Effector memory CD8-positive, alpha-beta T cell (primary cell): ENCODE measurements at regions not wholly inside any gene's neighbourhood (a gene's known extent, or its start where the extent isn't known, plus 50 kb on each side); places are given as distances from the start of the nearest gene placed in this dataset.

Experiments used
- ATAC-seq: fragments of 150-1000 bp; cut with Tn5 transposase; replicated peaks from 2 replicates; pipeline ENCODE4 v1.10.0; 2021; ENCODE audit warnings: mild to moderate bottlenecking, moderate library complexity
- DNase-seq, 3 experiments: peaks; one replicate each; pipeline ENCODE4 v3.0.0; 2021
- H3K27ac Mint-ChIP-seq, 2 donors: one replicate each; pipeline ENCODE4 v1.8.0; 2022; ENCODE audit warnings: mild to moderate bottlenecking in 2 of 2, mixed read lengths in 2 of 2, moderate library complexity in 2 of 2
- H3K27me3 Mint-ChIP-seq, 2 donors: one replicate each; pipeline ENCODE4 v1.8.0; 2022; ENCODE audit warnings: mixed read lengths in 2 of 2
- H3K36me3 Mint-ChIP-seq: one replicate; pipeline ENCODE4 v1.8.0; 2022; ENCODE audit warnings: mild to moderate bottlenecking, moderate library complexity, mixed read lengths; ENCODE audit not compliant: insufficient read depth
- H3K4me1 Mint-ChIP-seq, 2 donors: one replicate each; pipeline ENCODE4 v1.8.0; 2022; ENCODE audit warnings: low read depth in 2 of 2, mixed read lengths in 2 of 2
- H3K4me3 Mint-ChIP-seq, 2 donors: one replicate each; pipeline ENCODE4 v1.8.0; 2022; ENCODE audit warnings: mild to moderate bottlenecking in 2 of 2, mixed read lengths in 2 of 2, moderate library complexity in 2 of 2
- H3K9me3 Mint-ChIP-seq, 2 donors: one replicate each; pipeline ENCODE4 v1.8.0; 2022; ENCODE audit warnings: mixed read lengths in 2 of 2

GRCh38 chr12:87280356-87280755, 748.8 kb downstream of the C12orf50 start:
- H3K36me3 Mint-ChIP-seq = no peaks in the 10 kb centered on the region
- H3K27me3 Mint-ChIP-seq = no peaks in the 10 kb centered on the region
- H3K9me3 Mint-ChIP-seq = peaks cover 6 to 12% of the 10 kb centered on the region in 2 donors
- no peak overlapping the region for H3K4me3 Mint-ChIP-seq
- H3K4me1 Mint-ChIP-seq = no peaks in the 10 kb centered on the region
- no peak for ATAC-seq
- no peak overlapping the region for H3K27ac Mint-ChIP-seq
- no peak for DNase-seq

GRCh38 chr12:87274594-87275245, 754.5 kb downstream of the C12orf50 start:
- H3K36me3 Mint-ChIP-seq = no peaks in the 10 kb centered on the region
- no peak for ATAC-seq
- no peak overlapping the region for H3K4me3 Mint-ChIP-seq
- H3K4me1 Mint-ChIP-seq = no peaks in the 10 kb centered on the region
- no peak overlapping the region for H3K27ac Mint-ChIP-seq
- H3K9me3 Mint-ChIP-seq = peaks cover 6 to 11% of the 10 kb centered on the region in 2 donors
- DNase-seq = no peak
- no peaks in the 10 kb centered on the region for H3K27me3 Mint-ChIP-seq

- DNase-seq (no peak), ATAC-seq (no peak)
- H3K9me3 Mint-ChIP-seq = peaks cover 6 to 11% of the 10 kb centered on the region in 2 donors
- H3K27ac Mint-ChIP-seq = no peak overlapping the region
- H3K36me3 Mint-ChIP-seq = no peaks in the 10 kb centered on the region
- H3K4me3 Mint-ChIP-seq = no peak overlapping the region
- no peaks in the 10 kb centered on the region for H3K27me3 Mint-ChIP-seq
- no peaks in the 10 kb centered on the region for H3K4me1 Mint-ChIP-seq
Observed at GRCh38 chr12:87272851-87273250, 756.4 kb downstream of the C12orf50 start.

- Mint-ChIP-seq H3K4me3 (no peak overlapping the region), H3K27ac (no peak overlapping the region), H3K4me1 (no peaks in the 10 kb centered on the region), H3K9me3 (peaks cover 4 to 11% of the 10 kb centered on the region in 2 donors), H3K36me3 (no peaks in the 10 kb centered on the region), H3K27me3 (no peaks in the 10 kb centered on the region)
- ATAC-seq = no peak
- no peak for DNase-seq
Observed at GRCh38 chr12:87270919-87271318, 758.3 kb downstream of the C12orf50 start.

- DNase-seq (no peak), ATAC-seq (no peak)
Observed at GRCh38 chr12:87266305-87266704, 762.9 kb downstream of the C12orf50 start.

GRCh38 chr12:87259391-87259790, 769.8 kb downstream of the C12orf50 start:
- peaks cover 0 to 1% of the 10 kb centered on the region in 2 donors for H3K9me3 Mint-ChIP-seq
- H3K36me3 Mint-ChIP-seq = no peaks in the 10 kb centered on the region
- H3K27me3 Mint-ChIP-seq = no peaks in the 10 kb centered on the region
- H3K4me3 Mint-ChIP-seq = no peak overlapping the region
- ATAC-seq (no peak), DNase-seq (no peak)
- no peaks in the 10 kb centered on the region for H3K4me1 Mint-ChIP-seq
- no peak overlapping the region for H3K27ac Mint-ChIP-seq

More at GRCh38 chr12:87266305-87266704, 762.9 kb downstream of the C12orf50 start:
- Mint-ChIP-seq H3K4me3 (no peak overlapping the region), H3K27me3 (no peaks in the 10 kb centered on the region), H3K27ac (no peak overlapping the region), H3K4me1 (no peaks in the 10 kb centered on the region), H3K9me3 (no peaks in the 10 kb centered on the region), H3K36me3 (no peaks in the 10 kb centered on the region)

GRCh38 chr12:87254381-87255030, 774.7 kb downstream of the C12orf50 start:
- Mint-ChIP-seq H3K4me3 (no peak overlapping the region), H3K27ac (no peak overlapping the region), H3K27me3 (no peaks in the 10 kb centered on the region), H3K9me3 (peaks cover 5% of the 10 kb centered on the region in 2 donors), H3K36me3 (no peaks in the 10 kb centered on the region), H3K4me1 (no peaks in the 10 kb centered on the region)
- DNase-seq = no peak
- no peak for ATAC-seq

GRCh38 chr12:87253157-87253556, 776.0 kb downstream of the C12orf50 start:
- H3K4me1 Mint-ChIP-seq = no peaks in the 10 kb centered on the region
- H3K36me3 Mint-ChIP-seq = no peaks in the 10 kb centered on the region
- H3K4me3 Mint-ChIP-seq = no peak overlapping the region
- H3K9me3 Mint-ChIP-seq = peaks cover 5% of the 10 kb centered on the region in 2 donors
- H3K27ac Mint-ChIP-seq = no peak overlapping the region
- no peaks in the 10 kb centered on the region for H3K27me3 Mint-ChIP-seq
- DNase-seq (no peak), ATAC-seq (no peak)

GRCh38 chr12:87246726-87247125, 782.5 kb downstream of the C12orf50 start:
- Mint-ChIP-seq H3K36me3 (no peaks in the 10 kb centered on the region), H3K27me3 (no peaks in the 10 kb centered on the region), H3K4me3 (no peak overlapping the region), H3K9me3 (peaks cover 0 to 5% of the 10 kb centered on the region in 2 donors), H3K27ac (no peak overlapping the region), H3K4me1 (no peaks in the 10 kb centered on the region)
- no peak for DNase-seq
- ATAC-seq = no peak

GRCh38 chr12:87238466-87238865, 790.7 kb downstream of the C12orf50 start:
- Mint-ChIP-seq H3K27ac (no peak overlapping the region), H3K4me1 (no peaks in the 10 kb centered on the region), H3K9me3 (peaks cover 8 to 9% of the 10 kb centered on the region in 2 donors), H3K27me3 (no peaks in the 10 kb centered on the region), H3K36me3 (no peaks in the 10 kb centered on the region), H3K4me3 (no peak overlapping the region)
- DNase-seq (no peak), ATAC-seq (no peak)

GRCh38 chr12:87234898-87235297, 794.3 kb downstream of the C12orf50 start:
- DNase-seq (no peak), ATAC-seq (no peak)
- H3K27ac Mint-ChIP-seq = no peak overlapping the region
- no peaks in the 10 kb centered on the region for H3K27me3 Mint-ChIP-seq
- peaks cover 6 to 8% of the 10 kb centered on the region in 2 donors for H3K9me3 Mint-ChIP-seq
- no peak overlapping the region for H3K4me3 Mint-ChIP-seq
- no peaks in the 10 kb centered on the region for H3K36me3 Mint-ChIP-seq
- no peaks in the 10 kb centered on the region for H3K4me1 Mint-ChIP-seq

GRCh38 chr12:87233671-87234070, 795.5 kb downstream of the C12orf50 start:
- ATAC-seq (no peak), DNase-seq (no peak)
- Mint-ChIP-seq H3K9me3 (peaks cover 5 to 8% of the 10 kb centered on the region in 2 donors), H3K36me3 (no peaks in the 10 kb centered on the region), H3K4me1 (no peaks in the 10 kb centered on the region), H3K4me3 (no peak overlapping the region), H3K27me3 (no peaks in the 10 kb centered on the region), H3K27ac (no peak overlapping the region)

- Mint-ChIP-seq H3K27ac (no peak overlapping the region), H3K27me3 (no peaks in the 10 kb centered on the region), H3K36me3 (no peaks in the 10 kb centered on the region), H3K4me3 (no peak overlapping the region), H3K9me3 (peaks cover 4 to 8% of the 10 kb centered on the region in 2 donors), H3K4me1 (no peaks in the 10 kb centered on the region)
- ATAC-seq (no peak), DNase-seq (no peak)
Observed at GRCh38 chr12:87231818-87232217, 797.4 kb downstream of the C12orf50 start.

GRCh38 chr12:87230441-87230840, 798.8 kb downstream of the C12orf50 start:
- no peak for ATAC-seq
- Mint-ChIP-seq H3K4me3 (no peak overlapping the region), H3K27me3 (no peaks in the 10 kb centered on the region), H3K9me3 (peaks cover 6 to 8% of the 10 kb centered on the region in 2 donors), H3K36me3 (no peaks in the 10 kb centered on the region), H3K4me1 (no peaks in the 10 kb centered on the region), H3K27ac (no peak overlapping the region)
- no peak for DNase-seq
